Astrocyte of the spinal cord (primary cell): ENCODE measurements at regions not wholly inside any gene's neighbourhood (a gene's known extent, or its start where the extent isn't known, plus 50 kb on each side); places are given as distances from the start of the nearest gene placed in this dataset.

Experiments
- DNase-seq: peaks from one replicate; pipeline ENCODE4 v3.0.0; 2011; ENCODE audit warnings: low read depth, low spot score
- H3K4me3 ChIP-seq: 2 replicates; pipeline ENCODE4 v1.5.1; 2011; ENCODE audit warnings: low read depth, mild to moderate bottlenecking, low read length, moderate library complexity
- in situ Hi-C: cut with HindIII; loops from 2 replicates; pipeline ENCODE4 v1.10.0; 2017; ENCODE audit warnings: low sequenced_read_pairs
- TF ChIP-seq, protein P1 (sequence below): IDR thresholded peaks from 2 replicates; pipeline ENCODE4 v1.5.1; 2012; ENCODE audit warnings: low read depth, mild to moderate bottlenecking, low read length, inconsistent platforms

- in situ Hi-C loops: no loop called here
- no peak for DNase-seq
- TF ChIP-seq, protein P1, sequence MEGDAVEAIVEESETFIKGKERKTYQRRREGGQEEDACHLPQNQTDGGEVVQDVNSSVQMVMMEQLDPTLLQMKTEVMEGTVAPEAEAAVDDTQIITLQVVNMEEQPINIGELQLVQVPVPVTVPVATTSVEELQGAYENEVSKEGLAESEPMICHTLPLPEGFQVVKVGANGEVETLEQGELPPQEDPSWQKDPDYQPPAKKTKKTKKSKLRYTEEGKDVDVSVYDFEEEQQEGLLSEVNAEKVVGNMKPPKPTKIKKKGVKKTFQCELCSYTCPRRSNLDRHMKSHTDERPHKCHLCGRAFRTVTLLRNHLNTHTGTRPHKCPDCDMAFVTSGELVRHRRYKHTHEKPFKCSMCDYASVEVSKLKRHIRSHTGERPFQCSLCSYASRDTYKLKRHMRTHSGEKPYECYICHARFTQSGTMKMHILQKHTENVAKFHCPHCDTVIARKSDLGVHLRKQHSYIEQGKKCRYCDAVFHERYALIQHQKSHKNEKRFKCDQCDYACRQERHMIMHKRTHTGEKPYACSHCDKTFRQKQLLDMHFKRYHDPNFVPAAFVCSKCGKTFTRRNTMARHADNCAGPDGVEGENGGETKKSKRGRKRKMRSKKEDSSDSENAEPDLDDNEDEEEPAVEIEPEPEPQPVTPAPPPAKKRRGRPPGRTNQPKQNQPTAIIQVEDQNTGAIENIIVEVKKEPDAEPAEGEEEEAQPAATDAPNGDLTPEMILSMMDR: no peak
- H3K4me3 ChIP-seq: no peak overlapping the region
These were observed 197.8 kb downstream of the TEX29 start for GRCh38 chr13:111518161-111518792.

DNA sequence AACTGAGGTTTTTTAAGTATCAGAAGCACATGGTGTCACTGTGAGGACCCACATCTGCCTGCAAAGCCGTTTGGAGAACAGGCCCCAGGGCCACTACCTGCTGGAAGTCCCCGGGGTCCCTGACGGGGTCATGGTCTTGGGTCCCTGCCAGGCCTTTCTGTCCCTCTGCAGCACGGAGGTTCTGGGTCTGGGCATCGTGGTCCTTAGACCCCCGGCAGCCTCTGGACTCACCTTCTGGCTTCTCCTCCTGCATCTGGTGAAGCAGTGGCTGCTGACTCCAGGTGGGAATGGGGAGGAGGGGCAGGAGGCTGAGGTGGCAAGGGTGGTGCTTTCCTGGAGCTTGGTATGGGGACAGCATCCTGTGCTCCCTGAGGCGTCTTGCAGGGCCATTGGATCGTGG is 198.6 kb downstream of the TEX29 start:
- TF ChIP-seq, protein P1: no peak
- in situ Hi-C loops: no loop called here
- DNase-seq: no peak
- H3K4me3 ChIP-seq: no peak overlapping the region

GRCh38 chr13:111519490-111520170 is 199.2 kb downstream of the TEX29 start:
- TF ChIP-seq, protein P1: no peak
- DNase-seq: no peak
- in situ Hi-C loops: no loop called here

DNA sequence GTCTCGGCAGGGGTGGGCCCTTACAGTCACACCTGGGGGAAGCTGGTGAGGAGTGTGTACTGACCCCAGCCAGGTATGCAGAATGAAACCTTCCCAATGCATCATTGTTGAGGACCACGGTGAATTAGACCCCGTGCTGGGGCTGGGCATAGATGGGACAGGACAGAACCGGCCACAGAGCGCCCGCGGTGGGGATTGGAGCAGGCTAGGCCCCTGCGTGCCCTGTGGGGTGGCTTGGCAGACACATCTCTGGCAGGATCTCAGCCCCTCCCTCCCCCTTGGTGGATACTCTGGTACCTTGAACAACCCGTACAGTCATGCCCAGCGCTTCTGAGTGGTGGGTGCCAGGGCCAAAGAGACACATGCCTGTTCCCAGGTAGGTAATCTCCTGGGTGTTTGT is 200.6 kb downstream of the TEX29 start:
- in situ Hi-C loops: no loop called here
- TF ChIP-seq, protein P1: no peak

More at GRCh38 chr13:111519490-111520170, 199.2 kb downstream of the TEX29 start:
- H3K4me3 ChIP-seq: no peak overlapping the region

DNA sequence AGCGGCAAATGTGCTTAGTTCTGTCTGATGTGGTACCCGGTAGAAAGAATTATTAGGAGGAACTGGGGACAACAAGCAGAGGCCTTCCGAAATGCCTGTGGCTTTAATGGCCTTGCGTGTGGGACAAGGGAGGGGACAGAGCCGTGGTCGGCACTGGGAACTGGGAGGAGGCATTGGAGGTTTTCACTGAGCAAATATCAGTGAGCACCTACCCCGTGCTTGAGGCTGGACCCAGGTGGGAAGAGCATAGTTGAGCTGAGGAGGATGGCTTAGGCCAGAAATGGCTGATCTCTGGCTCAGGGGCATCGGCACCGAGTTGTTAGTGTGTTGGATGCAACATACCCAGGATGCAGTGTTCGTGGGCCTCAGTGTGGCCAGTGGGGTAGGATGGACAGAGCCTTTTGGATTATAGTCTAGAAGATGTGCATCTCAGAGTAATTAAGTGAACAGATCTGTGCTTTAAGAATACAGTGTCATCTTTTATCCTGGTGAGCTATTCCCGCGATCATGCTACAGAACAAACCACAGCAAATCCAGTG is 201.3 kb downstream of the TEX29 start:
- TF ChIP-seq, protein P1: no peak
- no peak for DNase-seq
- in situ Hi-C loops: no loop called here
- H3K4me3 ChIP-seq: no peak overlapping the region

More for the DNA sequence above, 200.6 kb downstream of the TEX29 start:
- no peak overlapping the region for H3K4me3 ChIP-seq
- DNase-seq: no peak

- no peak for DNase-seq
- TF ChIP-seq, protein P1: no peak
- in situ Hi-C loops: no loop called here
- no peak overlapping the region for H3K4me3 ChIP-seq
These were observed 205.1 kb downstream of the TEX29 start for GRCh38 chr13:111525320-111526118.
